GM19395 (cell line): ENCODE measurements at regions not wholly inside any gene's neighbourhood (a gene's known extent, or its start where the extent isn't known, plus 50 kb on each side); places are given as distances from the start of the nearest gene placed in this dataset.
A peak's percentile ranks its signal among the peaks of the same experiment; 100 is the strongest.
"Not testable (repeated sequence)": the region's sequence is repeated elsewhere in the genome, so short reads cannot be mapped to it uniquely, and the experiment has no call there.

Experiments
- ATAC-seq: cut with Tn5 transposase; IDR thresholded peaks from one replicate; pipeline ENCODE4 v1.9.1; 2021; ENCODE audit warnings: mild to moderate bottlenecking, moderate library complexity; ENCODE audit not compliant: unreplicated experiment

DNA sequence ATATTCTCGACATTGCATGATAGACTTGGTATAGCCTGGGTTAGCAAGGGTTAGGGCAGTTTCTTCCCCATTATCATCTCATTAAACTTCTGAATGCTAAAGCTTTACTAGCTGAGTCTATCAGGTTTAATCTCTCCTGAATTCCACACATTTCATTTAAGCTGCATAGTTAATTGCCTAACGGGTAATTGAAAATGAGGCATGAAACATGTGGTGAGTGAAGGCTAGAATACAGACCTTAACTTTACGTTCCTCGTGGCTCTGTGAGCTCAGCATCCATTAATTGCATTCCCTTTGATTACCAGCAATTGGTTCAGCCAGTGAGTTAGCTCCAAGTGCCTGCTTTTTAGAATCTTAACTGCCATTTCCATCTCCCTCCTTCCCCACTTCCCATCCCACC lies 126.5 kb upstream of the MEX3C start:
- ATAC-seq, result no peak

DNA sequence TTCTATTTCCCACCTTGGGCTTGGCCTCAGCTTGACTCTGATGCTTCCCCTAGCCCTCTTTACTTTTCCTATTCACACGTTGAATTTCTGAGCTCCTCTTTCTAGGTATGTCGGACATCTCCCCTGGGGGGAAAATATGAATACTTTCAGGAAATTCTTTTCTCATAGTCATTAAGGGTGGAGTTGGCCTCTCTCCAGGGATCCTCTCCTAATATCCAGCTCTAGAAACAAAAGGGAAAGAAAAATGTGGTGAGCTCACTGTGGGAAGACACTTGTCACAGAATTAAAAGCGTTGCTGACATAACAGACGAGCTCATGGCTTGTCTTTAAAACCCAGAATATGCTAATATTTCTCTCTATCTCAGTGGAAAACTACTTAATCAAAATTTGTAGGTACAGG lies 132.7 kb upstream of the MEX3C start:
- ATAC-seq, result no peak

DNA sequence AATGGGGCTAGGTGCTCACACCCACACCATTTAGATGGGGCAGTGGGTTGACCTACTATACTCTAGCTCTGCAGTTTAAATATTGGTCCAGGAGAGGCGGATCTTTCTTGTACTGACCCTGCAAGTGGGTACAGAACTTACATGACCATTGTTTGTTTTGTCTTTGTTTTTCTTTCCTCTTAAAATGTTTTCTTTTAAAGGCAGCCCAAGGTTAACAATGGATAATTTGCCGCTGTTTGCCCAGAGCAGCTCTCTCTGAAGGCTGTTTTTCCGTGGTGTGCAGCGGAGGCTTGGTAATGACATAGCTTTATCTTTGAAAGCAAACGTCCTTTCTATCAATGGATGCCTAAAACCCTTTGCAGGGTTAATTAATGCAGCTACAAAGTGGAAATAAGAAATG lies 133.3 kb upstream of the MEX3C start:
- no peak for ATAC-seq

DNA sequence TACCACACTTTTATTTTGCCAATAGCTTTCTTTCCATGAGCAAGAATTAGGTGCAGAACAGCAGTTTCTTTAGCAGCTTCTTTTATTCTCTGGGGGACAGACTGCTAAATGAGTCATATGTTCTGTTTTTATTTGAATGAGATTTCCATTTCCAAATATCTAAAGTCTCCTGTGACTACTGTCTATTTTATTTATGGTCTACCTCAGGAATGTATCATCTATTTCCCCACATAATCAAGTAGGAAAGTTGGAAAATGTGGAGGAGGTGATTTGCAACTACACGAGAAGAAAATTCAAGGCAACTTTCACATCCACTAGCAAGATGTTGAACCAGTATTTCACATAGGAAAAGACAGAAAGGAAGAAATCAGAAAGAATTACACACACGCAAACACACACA lies 139.9 kb upstream of the MEX3C start:
- ATAC-seq, result no peak

DNA sequence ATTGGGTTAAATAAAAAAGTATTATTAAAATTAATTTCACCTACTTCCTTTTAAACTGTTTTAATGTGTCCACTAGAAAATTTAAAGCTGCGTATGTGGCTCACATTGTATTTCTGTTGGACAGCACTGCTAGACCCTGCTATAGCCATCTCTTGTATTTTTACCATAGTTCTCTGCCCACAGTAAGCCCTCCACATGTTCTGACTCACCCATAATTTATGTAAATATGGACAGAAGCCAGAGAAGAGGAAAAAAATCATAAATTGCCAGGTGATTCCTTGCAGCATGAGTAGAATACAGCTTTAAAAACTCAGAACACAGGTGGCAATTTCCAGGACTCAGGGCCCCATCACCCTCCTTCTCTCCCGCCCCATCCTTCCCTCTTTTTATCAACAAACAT lies 142.4 kb upstream of the MEX3C start:
- ATAC-seq, result no peak

DNA sequence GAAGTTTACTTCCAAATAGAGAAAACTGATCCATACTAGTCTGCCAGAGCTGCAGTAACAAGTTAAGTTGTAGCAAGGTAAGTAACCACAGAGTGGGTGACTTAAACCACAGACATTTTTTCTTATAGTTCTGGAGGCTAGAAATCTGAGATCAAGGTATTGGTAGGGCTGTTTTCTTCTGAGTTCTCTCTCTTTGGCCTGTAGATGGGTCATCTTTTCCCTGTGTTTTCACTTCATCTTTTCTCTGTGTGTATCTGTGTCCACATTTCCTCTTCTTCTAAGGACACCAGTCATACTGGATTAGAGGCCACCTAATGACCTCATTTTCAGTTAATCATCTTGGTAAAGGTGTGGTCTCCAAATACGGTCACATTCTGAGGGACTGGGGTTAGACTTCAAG lies 142.9 kb upstream of the MEX3C start:
- no peak for ATAC-seq

DNA sequence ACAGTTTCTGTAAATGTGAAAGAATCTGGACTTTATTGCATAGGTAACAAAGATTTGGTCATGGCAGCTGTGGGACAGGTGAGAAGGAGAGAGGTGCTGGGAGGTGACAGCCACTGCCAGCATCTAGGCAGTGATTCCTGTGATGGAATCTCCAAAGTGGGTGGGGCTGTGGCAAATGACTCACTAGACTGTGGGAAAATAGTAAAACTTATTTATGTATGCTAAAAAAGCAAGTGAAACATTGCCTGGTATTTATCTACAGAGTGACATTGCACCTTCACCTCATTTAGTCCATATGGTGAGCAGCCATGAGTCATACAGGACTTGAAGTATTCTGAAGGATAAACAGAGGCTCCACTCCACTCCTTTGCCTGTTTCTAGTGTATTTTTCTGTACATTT lies 145.3 kb upstream of the MEX3C start:
- no peak for ATAC-seq

DNA sequence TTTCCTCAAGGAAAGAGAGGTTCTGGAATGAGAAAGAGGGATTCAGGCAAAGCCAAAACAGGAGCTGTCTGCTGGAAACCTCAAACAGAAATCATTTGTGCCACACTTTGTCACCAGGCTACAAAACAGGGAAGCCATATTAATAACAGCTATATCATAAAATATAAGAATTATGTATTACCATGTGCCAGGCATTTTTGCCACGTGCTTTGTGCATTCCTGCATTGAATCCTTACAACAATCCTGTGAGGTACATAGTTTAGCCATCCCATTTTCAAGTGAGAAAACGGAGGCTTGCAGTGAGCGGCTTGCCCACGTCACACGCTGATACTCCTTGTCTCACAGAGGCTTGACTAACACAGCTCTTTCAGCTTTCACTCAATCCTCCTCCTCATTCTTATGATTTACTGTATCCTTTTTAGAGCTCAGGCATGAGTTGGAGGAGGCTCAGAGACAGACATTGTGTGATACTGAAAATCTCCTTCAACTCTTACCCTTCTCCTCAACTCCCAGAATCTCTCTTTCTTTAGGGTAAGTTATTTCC lies 148.4 kb upstream of the MEX3C start:
- no peak for ATAC-seq

DNA sequence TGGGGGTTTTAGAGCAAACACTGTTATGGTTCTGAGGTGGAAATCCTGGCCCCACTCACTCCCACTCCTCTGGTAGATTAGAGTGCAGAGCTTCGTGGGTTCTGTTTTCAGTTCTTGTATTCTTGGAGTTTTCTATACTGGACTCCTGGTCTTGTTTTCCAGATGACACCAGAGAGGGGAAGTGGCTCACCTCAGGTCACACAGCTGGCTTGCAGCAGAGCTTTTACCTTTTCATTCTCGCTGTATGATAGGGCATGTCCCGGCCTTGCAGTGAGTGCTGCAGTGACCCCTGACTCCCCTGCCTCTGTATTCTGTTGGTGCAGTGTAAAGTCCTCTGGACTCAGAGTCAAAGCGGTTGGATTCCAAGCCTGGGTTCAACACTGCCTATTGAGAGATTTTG lies 148.9 kb upstream of the MEX3C start:
- no peak for ATAC-seq

DNA sequence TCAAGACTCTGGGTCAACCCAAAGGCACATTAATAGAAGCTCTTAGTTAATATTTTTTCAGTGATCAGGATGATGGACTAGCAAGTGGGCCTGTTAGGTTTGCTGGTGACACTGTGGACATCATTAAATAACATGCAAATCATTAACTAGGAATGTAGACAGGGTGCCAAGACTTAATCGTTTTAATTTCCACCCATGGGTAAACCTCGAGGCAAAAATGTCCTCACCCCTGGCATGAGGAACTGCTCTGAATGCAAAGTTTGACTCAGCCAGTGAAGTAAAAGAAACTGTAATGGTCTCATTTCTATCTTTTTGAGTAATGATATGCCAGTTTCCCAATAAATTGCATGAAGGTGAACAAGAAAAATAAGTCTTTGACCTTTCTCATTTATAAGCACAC lies 152.6 kb upstream of the MEX3C start:
- ATAC-seq, result no peak

DNA sequence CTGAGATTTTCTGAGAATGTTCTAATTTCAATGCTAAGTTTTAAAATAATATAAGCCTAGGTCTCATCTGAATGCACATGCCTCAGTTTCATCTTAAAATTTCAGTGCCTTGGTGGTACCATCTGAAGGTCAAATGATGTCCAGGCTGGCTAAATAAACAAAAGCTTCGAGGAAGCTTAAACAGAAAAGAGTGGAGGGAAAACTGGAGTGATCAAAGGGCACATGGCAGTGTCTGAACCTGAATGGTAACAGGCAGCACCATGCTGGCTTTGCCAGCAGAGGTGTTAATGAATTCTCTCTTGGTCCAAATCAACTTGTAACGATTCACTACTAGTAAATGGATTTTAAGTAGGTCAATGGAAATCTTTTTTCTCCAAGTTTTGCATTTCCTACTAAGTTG lies 158.4 kb upstream of the MEX3C start:
- no peak for ATAC-seq

DNA sequence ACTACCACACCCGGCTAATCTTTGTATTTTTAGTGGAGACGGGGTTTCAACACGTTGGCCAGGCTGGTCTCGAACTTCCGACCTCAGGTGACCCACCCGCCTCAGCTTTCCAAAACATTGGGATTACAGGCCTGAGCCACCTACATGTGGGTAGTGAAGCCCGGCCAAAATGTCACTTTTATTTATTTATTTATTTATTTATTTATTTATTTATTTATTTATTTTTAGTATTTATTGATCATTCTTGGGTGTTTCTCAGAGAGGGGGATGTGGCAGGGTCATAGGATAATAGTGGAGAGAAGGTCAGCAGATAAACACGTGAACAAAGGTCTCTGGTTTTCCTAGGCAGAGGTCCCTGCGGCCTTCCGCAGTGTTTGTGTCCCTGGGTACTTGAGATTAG lies 162.8 kb upstream of the MEX3C start:
- ATAC-seq, result not testable (repeated sequence)

DNA sequence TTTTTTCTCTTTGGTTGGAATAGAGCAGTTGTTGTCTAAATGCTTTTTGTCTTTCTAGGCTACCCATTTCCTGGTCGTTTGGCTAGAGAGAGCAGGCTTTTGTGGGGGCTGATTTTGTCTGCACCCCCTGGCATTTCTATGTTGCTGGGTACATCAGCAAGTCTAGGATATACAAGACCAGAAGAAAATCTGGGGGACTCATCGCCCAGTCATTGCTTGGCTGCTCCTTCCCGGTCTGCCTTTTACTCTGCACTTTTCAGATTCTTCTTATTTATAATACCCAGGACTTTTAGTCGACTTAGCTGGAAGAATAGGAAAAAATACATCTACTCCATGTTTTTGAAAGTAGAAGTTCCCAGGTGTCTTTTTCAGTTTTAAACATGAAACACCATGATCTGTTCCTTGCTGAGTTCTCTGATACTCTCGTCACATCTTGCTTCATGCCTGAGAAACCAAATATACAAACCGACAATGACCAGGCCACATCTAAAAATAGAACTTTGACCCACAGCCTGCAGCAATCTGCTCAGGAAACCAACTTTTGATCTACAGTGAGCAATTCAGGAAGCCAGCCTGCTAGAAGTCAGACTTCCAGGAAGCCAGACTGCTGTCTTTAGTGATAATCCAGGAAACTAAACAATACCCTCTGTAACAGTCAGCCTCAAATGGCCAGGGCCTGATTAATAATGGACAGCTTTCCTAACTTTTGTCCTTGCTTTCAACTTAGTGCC lies 163.8 kb upstream of the MEX3C start:
- ATAC-seq, result peak; percentile 83

DNA sequence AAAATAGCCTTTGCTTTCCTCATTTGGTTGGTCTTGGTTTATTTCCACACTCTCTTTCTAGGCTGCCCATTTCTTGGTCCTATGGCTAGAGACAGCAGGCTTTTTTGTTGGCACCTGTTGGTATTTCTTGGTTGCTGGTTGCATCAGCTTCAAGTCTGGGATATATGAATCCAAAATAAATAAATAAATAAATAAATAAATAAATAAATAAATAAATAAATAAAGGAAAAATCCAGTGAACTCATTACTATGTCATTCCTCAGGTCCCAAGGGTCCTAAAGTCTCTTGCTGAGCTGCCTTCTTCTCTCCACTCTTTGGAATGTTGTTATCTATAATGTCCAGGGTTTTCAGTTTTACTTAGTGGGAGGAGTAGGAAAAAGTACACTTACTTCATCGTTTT lies 165.9 kb upstream of the MEX3C start:
- no peak for ATAC-seq

DNA sequence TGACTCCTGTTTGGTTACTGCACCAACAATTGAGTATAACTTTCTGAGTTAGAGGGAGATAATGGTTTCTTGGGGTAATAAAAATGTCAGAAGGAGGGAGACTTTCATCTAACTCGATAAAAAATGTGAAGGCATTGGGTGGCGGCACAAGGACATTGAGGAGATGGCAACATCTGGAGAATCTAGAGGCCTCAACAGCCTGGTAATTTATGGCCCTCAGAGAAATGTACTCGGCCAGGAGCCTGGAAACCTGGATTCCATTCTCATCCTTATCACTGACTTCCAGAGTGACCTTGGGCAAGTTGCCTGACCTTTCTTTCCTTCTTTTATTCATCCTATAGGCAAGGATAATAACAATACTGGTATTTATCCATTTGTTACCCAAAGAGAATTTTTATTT lies 173.5 kb upstream of the MEX3C start:
- no peak for ATAC-seq

DNA sequence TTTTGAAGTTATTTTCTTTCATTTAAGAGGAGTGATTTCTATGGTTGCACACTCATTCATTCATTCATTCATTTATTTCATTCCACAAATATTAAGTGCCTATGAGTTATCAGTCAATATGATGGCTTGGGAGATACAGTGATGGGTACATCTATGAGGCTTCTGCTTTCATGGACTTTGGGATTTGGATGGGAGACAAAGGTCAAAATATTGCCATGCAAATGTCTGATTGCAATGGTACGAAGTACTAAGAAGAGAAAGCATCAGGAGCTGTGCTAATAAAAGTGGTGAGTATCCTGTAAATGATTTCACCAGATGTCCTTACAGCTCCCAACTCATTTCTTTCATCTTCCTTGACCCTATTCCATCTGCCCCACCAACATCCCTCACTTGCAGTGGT lies 174.4 kb upstream of the MEX3C start:
- no peak for ATAC-seq

DNA sequence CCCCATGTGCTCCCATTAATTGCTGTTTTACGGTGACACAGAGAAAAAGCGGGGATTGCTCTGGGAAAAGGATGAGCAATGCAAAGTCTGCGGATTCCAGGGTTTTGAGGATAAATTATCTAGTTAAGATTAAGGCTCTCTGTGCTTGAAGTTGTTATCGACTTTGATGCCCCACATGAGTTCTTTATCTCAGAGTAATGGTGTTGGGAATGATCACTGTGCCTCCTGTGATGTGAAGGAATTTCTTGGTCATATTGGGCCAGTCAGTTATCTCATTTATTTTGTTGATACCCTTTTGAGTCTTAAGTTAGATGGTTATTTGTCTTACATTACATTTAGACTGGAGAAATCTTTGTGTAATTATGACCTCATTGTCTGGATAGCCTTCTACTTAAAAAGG lies 184.6 kb upstream of the MEX3C start:
- no peak for ATAC-seq

DNA sequence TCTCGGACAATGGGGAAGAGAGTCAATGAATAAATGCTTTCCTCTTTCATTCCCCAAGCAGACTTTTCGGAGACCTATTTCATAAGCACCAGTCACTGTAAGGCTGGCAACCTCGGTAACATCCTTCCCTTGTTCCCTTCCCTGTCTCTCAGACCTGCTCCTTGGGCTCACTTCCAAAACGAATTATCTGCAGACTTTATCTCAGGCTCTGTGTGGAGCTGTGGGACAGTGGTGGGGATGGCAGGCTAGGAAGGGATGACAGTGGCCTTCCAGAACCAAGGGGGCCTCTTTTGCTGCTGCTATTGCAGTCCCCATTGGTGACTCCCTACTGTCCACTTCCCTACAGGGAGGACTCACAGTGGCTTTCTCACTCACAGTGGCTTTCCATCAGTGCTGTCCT lies 185.6 kb upstream of the MEX3C start:
- ATAC-seq, result no peak

DNA sequence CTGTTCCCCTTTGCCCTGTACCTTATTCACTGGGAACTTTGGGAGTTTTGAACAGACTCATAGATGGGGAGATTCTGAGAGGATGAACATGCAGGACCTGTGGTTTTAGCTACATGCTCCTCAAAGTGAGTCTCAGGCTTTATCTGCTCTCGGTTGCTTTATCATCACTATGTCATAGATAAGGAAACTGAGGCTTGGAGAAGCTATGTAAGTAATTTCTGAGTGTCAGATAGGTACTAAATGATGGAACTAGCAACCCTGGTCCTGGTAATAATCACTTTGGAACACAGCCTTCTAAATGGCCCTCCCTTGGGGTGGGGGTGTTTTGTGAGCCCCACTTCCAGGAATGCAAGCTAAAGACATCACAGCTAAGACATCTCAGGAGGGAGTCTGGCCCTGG lies 186.2 kb upstream of the MEX3C start:
- no peak for ATAC-seq

DNA sequence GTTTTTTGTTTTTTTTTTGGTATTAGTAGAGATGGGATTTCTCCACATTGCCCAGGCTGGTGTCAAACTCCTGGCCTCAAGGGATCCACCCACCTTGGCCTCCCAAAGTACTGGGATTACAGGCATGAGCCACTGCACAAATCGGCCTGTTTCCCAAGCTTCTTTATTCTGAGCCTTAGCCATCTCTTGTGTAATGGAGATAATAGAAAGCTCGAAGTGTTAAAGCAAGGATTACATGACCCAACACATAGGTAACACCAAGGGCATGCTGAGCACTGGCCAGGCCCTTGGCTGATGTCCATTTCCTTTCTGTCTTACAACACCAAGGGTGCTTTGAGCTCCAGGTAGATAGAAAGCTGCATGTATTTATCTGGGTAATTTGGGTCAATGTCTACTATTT lies 187.8 kb upstream of the MEX3C start:
- no peak for ATAC-seq

DNA sequence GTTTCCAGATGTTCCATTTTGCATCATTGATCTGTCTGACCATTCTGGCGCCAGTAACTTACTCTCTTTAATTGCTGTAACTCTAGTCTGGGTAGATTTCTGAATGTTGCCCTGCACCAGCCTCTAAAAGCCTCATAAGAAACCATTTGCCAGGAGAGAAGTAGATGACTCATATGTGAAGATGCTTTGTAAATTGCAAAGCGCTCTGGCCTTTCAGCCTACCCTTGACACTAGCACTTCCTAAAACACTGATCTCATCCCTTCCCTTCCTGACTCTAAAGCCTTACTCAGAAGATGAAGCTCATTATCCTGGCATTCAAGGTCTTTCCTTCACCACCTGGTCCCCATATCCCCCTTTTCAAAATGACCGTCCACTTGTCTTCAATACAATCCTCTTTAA lies 193.2 kb upstream of the MEX3C start:
- no peak for ATAC-seq

DNA sequence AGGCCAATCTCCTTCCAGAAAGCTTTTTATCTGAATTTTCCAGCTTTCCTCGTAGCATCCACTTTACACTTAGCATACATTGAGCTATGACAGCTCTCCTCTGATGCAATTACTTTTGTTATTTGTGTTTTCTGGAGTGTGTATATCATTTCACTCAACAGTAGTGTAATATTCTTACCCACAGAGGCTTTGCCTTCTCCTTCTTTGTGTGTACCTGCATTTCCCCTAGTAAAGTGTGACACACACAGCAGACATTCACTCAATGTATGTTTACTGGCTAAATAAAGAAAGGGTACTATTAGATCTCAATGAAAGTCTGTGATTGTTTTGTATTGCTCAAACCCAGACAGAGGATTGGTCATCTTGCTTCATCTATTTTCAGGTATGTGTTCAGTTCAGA lies 193.7 kb upstream of the MEX3C start:
- no peak for ATAC-seq

DNA sequence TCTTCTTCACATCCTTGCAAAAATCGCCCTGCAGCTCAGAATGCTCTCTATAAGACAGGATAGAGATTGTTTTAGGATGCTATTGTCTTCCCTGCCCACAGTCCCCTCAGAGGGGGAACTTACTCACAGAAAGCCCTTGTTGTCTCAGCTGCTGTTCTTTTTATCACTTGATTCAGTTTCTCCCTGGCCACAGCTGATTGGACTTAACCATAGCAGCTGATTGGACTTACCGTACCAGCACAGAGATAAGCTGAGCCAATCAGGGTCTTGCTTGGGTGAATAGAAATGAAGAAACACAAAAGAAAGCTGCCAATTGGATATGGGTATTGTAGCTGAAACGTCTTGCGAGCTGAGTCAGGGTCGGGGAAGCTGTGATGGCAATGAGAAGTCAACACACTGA lies 194.2 kb upstream of the MEX3C start:
- ATAC-seq, result no peak
